HG03460 (cell line): ENCODE measurements at regions not wholly inside any gene's neighbourhood (a gene's known extent, or its start where the extent isn't known, plus 50 kb on each side); places are given as distances from the start of the nearest gene placed in this dataset.
"Not testable (repeated sequence)": the region's sequence is repeated elsewhere in the genome, so short reads cannot be mapped to it uniquely, and the experiment has no call there.

Source experiments
- ATAC-seq: cut with Tn5 transposase; IDR thresholded peaks from one replicate; pipeline ENCODE4 v1.9.1; 2021; ENCODE audit not compliant: unreplicated experiment

- ATAC-seq = no peak
These were observed 171.4 kb downstream of the EMP1 start for GRCh38 chr12:13367973-13368372.

GRCh38 chr12:13365748-13366366, 169.3 kb downstream of the EMP1 start:
- no peak for ATAC-seq

GRCh38 chr12:13362260-13362841, 165.8 kb downstream of the EMP1 start:
- peak; percentile 92 for ATAC-seq

- no peak for ATAC-seq
These were observed 163.1 kb downstream of the EMP1 start for GRCh38 chr12:13359636-13360035.

- no peak for ATAC-seq
These were observed 161.9 kb downstream of the EMP1 start for GRCh38 chr12:13358391-13358905.

GRCh38 chr12:13350946-13351345, 154.4 kb downstream of the EMP1 start:
- ATAC-seq = no peak

GRCh38 chr12:13350381-13350780, 153.9 kb downstream of the EMP1 start:
- no peak for ATAC-seq

GRCh38 chr12:13348464-13348863, 151.9 kb downstream of the EMP1 start:
- ATAC-seq = no peak

GRCh38 chr12:13347241-13348043, 150.9 kb downstream of the EMP1 start:
- ATAC-seq = no peak

GRCh38 chr12:13345722-13346121, 149.2 kb downstream of the EMP1 start:
- ATAC-seq = no peak

GRCh38 chr12:13343375-13343774, 146.8 kb downstream of the EMP1 start:
- no peak for ATAC-seq

- no peak for ATAC-seq
These were observed 146.4 kb downstream of the EMP1 start for GRCh38 chr12:13342971-13343370.

- no peak for ATAC-seq
These were observed 143.6 kb downstream of the EMP1 start for GRCh38 chr12:13340149-13340548.

GRCh38 chr12:13339538-13339937, 143.0 kb downstream of the EMP1 start:
- ATAC-seq = no peak

GRCh38 chr12:13339091-13339490, 142.6 kb downstream of the EMP1 start:
- no peak for ATAC-seq

GRCh38 chr12:13337791-13338190, 141.3 kb downstream of the EMP1 start:
- no peak for ATAC-seq

GRCh38 chr12:13336216-13336615, 139.7 kb downstream of the EMP1 start:
- ATAC-seq = no peak

GRCh38 chr12:13328535-13328934, 132.0 kb downstream of the EMP1 start:
- ATAC-seq = no peak

- ATAC-seq = no peak
These were observed 129.6 kb downstream of the EMP1 start for GRCh38 chr12:13326076-13326475.

GRCh38 chr12:13325037-13325436, 128.5 kb downstream of the EMP1 start:
- ATAC-seq = not testable (repeated sequence)

GRCh38 chr12:13318231-13319015, 121.9 kb downstream of the EMP1 start:
- no peak for ATAC-seq
